K562 (cell line): ENCODE measurements at regions not wholly inside any gene's neighbourhood (a gene's known extent, or its start where the extent isn't known, plus 50 kb on each side); places are given as distances from the start of the nearest gene placed in this dataset.

Experiments used
- ATF7 ChIP-seq: fragments of 450-650 bp; IDR thresholded peaks from 2 replicates; pipeline ENCODE4 v1.7.1; 2014; ENCODE audit warnings: mild to moderate bottlenecking, moderate library complexity
- CBFA2T2 ChIP-seq: fragments of 450-650 bp; conservative IDR thresholded peaks from 2 replicates; pipeline ENCODE4 v1.6.1; 2017; ENCODE audit warnings: mild to moderate bottlenecking
- CCNT2 ChIP-seq: IDR thresholded peaks from 2 replicates; pipeline ENCODE4 v1.6.1; 2011; ENCODE audit warnings: borderline replicate concordance, low read depth, mild to moderate bottlenecking, moderate library complexity, mixed read lengths, low read length; ENCODE audit not compliant: insufficient read length; ENCODE audit errors: extremely low read depth
- FOS ChIP-seq: IDR thresholded peaks from 3 replicates; pipeline ENCODE4 v1.6.1; 2011; ENCODE audit not compliant: insufficient read length; ENCODE audit errors: extremely low read depth
- MCM5 ChIP-seq: fragments of 450-650 bp; IDR thresholded peaks from 2 replicates; pipeline ENCODE4 v1.6.1; 2016; ENCODE audit warnings: low read depth
- OTX1 ChIP-seq: fragments of 450-650 bp; formaldehyde crosslinking; IDR thresholded peaks from 2 replicates; pipeline ENCODE4 v1.4.0; 2022; ENCODE audit warnings: mild to moderate bottlenecking
- RAD21 ChIP-seq, 2 experiments: fragments of 250-450 bp in 1 of 2; fragments of 450-650 bp in 1 of 2; sonication (Bioruptor Pico) in 1 of 2; formaldehyde crosslinking in 1 of 2; IDR thresholded peaks in 1 of 2; conservative IDR thresholded peaks in 1 of 2; 2 replicates each; pipeline versions ENCODE4 v1.4.0 to v1.8.0; 2020 to 2022; ENCODE audit warnings: mild to moderate bottlenecking in 2 of 2, moderate library complexity in 1 of 2
- RCOR1 ChIP-seq, 2 experiments: IDR thresholded peaks; 2 replicates each; pipeline ENCODE4 v1.6.1; 2012; ENCODE audit warnings: low read depth in 2 of 2, low read length in 2 of 2, borderline replicate concordance in 1 of 2, improper control_type of control experiment in 1 of 2
- SMAD3 ChIP-seq: fragments of 450-650 bp; formaldehyde crosslinking; conservative IDR thresholded peaks from 2 replicates; pipeline ENCODE4 v1.4.0; 2020; ENCODE audit warnings: mild to moderate bottlenecking
- ZNF212 ChIP-seq: fragments of 450-650 bp; formaldehyde crosslinking; IDR thresholded peaks from 2 replicates; pipeline ENCODE4 v1.4.0; 2020; ENCODE audit warnings: mild to moderate bottlenecking
- ZNF436 ChIP-seq: fragments of 250-450, 450-650 bp; sonication (Bioruptor Pico); formaldehyde crosslinking; IDR thresholded peaks from 2 replicates; pipeline ENCODE4 v1.7.0; 2020; ENCODE audit warnings: mild to moderate bottlenecking
- ZNF644 ChIP-seq: fragments of 200-800 bp; sonication (Bioruptor generic); IDR thresholded peaks from 2 replicates; pipeline ENCODE4 v1.6.1; 2016; ENCODE audit warnings: low read depth, missing genetic modification characterization, missing compliant biosample characterization
- TF ChIP-seq, protein P1 (sequence below): fragments of 450-650 bp; IDR thresholded peaks from 2 replicates; pipeline ENCODE4 v1.6.1; 2018; ENCODE audit not compliant: partially characterized antibody
- TF ChIP-seq, protein P2 (sequence below), 2 experiments: fragments of 450-650 bp in 1 of 2; IDR thresholded peaks; 2 replicates each; pipeline ENCODE4 v1.6.1; 2011 to 2017; ENCODE audit warnings: low read depth in 2 of 2, antibody characterized with exemption in 1 of 2, borderline replicate concordance in 1 of 2, low read length in 1 of 2, mild to moderate bottlenecking in 1 of 2, mixed read lengths in 1 of 2; ENCODE audit not compliant: control insufficient read depth in 1 of 2
- TF ChIP-seq, protein P3 (sequence below): fragments of 250-450 bp; sonication (Bioruptor Pico); IDR thresholded peaks from 2 replicates; pipeline ENCODE4 v1.4.0; 2020; ENCODE audit warnings: mild to moderate bottlenecking, moderate library complexity
- TF ChIP-seq, protein P4 (sequence below): fragments of 450-650 bp; formaldehyde crosslinking; IDR thresholded peaks from 2 replicates; pipeline ENCODE4 v1.4.0; 2020; ENCODE audit warnings: mild to moderate bottlenecking, mixed read lengths

DNA sequence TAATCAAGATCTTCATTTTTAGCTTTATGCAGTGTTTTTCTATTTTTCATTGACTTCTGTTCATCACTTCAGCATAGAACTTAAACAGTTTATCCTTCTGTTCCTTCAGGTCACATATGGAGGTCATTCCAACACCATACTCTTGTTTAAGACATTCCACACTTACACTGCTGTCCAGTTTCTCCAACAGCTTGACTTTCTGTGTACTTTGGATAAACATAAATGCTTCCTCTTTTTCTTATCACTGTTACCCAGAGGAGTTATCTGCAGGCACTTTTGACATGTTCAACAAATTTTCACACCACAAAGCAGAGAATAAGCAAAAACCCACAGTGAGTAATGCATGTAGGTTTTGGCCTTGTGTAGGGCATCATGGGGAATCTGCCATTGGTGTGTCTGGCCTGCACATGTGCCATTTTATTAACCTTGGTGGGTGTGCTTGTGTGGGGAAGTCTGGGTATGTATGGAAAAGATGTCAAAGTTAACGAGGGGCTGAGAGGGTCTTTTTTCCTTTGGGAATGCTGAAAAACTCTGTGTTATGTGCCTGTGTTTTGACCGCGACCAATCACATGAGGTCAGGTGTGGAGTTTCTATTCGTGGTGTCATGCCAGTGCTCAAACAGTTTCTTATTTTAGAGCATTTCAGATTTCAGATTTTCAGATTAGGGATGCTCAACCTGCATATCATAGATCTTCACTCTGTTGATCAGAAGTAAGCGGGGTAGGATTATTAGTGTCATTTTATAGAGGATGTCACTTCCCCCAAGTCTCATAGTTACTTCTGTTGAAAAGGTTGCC is 53.9 kb upstream of the ACVR1 start (continued):
- peak; percentile 97 for TF ChIP-seq OTX1 (CRISPR knock-in tag)
- TF ChIP-seq, protein P1, sequence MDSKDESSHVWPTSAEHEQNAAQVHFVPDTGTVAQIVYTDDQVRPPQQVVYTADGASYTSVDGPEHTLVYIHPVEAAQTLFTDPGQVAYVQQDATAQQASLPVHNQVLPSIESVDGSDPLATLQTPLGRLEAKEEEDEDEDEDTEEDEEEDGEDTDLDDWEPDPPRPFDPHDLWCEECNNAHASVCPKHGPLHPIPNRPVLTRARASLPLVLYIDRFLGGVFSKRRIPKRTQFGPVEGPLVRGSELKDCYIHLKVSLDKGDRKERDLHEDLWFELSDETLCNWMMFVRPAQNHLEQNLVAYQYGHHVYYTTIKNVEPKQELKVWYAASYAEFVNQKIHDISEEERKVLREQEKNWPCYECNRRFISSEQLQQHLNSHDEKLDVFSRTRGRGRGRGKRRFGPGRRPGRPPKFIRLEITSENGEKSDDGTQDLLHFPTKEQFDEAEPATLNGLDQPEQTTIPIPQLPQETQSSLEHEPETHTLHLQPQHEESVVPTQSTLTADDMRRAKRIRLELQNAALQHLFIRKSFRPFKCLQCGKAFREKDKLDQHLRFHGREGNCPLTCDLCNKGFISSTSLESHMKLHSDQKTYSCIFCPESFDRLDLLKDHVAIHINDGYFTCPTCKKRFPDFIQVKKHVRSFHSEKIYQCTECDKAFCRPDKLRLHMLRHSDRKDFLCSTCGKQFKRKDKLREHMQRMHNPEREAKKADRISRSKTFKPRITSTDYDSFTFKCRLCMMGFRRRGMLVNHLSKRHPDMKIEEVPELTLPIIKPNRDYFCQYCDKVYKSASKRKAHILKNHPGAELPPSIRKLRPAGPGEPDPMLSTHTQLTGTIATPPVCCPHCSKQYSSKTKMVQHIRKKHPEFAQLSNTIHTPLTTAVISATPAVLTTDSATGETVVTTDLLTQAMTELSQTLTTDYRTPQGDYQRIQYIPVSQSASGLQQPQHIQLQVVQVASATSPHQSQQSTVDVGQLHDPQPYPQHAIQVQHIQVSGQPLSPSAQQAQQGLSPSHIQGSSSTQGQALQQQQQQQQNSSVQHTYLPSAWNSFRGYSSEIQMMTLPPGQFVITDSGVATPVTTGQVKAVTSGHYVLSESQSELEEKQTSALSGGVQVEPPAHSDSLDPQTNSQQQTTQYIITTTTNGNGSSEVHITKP = peak; percentile 66
- peak; percentile 44 to 54; a peak in 3 of 4 replicates for TF ChIP-seq RAD21 (CRISPR knock-in tag; conservative IDR thresholded peaks at IDR 0.05 in 1 of 2, IDR thresholded peaks at IDR 0.05 in 1 of 2)
- TF ChIP-seq CBFA2T2 = peak; percentile 100
- peak; percentile 98 for TF ChIP-seq SMAD3 (CRISPR knock-in tag)
- TF ChIP-seq, protein P2, sequence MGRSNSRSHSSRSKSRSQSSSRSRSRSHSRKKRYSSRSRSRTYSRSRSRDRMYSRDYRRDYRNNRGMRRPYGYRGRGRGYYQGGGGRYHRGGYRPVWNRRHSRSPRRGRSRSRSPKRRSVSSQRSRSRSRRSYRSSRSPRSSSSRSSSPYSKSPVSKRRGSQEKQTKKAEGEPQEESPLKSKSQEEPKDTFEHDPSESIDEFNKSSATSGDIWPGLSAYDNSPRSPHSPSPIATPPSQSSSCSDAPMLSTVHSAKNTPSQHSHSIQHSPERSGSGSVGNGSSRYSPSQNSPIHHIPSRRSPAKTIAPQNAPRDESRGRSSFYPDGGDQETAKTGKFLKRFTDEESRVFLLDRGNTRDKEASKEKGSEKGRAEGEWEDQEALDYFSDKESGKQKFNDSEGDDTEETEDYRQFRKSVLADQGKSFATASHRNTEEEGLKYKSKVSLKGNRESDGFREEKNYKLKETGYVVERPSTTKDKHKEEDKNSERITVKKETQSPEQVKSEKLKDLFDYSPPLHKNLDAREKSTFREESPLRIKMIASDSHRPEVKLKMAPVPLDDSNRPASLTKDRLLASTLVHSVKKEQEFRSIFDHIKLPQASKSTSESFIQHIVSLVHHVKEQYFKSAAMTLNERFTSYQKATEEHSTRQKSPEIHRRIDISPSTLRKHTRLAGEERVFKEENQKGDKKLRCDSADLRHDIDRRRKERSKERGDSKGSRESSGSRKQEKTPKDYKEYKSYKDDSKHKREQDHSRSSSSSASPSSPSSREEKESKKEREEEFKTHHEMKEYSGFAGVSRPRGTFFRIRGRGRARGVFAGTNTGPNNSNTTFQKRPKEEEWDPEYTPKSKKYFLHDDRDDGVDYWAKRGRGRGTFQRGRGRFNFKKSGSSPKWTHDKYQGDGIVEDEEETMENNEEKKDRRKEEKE (IDR thresholded peaks at IDR 0.05; ENCODE audit: borderline replicate concordance in 1 of 2, control insufficient read depth in 1 of 2, low read depth in 2 of 2, low read length in 1 of 2) = 0 out of 4 replicates have a peak, but pooled peaks of 1 of the 2 experiments have one; percentile 62
- TF ChIP-seq ATF7 = peak; percentile 94
- TF ChIP-seq ZNF644 = peak; percentile 99
- TF ChIP-seq FOS = peak; percentile 51
- peak; percentile 98 to 99 for TF ChIP-seq RCOR1 (IDR thresholded peaks at IDR 0.05; ENCODE audit: borderline replicate concordance in 1 of 2, low read depth in 2 of 2, low read length in 2 of 2)
- TF ChIP-seq, protein P3, sequence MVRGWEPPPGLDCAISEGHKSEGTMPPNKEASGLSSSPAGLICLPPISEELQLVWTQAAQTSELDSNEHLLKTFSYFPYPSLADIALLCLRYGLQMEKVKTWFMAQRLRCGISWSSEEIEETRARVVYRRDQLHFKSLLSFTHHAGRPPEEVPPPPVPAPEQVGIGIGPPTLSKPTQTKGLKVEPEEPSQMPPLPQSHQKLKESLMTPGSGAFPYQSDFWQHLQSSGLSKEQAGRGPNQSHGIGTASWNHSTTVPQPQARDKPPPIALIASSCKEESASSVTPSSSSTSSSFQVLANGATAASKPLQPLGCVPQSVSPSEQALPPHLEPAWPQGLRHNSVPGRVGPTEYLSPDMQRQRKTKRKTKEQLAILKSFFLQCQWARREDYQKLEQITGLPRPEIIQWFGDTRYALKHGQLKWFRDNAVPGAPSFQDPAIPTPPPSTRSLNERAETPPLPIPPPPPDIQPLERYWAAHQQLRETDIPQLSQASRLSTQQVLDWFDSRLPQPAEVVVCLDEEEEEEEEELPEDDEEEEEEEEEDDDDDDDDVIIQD (CRISPR knock-in tag) = peak; percentile 26; the same call in 1 of the 2 replicates
- peak; percentile 63; the same call in 1 of the 2 replicates for TF ChIP-seq ZNF212 (CRISPR knock-in tag)
- TF ChIP-seq MCM5 = no peak
- TF ChIP-seq, protein P4, sequence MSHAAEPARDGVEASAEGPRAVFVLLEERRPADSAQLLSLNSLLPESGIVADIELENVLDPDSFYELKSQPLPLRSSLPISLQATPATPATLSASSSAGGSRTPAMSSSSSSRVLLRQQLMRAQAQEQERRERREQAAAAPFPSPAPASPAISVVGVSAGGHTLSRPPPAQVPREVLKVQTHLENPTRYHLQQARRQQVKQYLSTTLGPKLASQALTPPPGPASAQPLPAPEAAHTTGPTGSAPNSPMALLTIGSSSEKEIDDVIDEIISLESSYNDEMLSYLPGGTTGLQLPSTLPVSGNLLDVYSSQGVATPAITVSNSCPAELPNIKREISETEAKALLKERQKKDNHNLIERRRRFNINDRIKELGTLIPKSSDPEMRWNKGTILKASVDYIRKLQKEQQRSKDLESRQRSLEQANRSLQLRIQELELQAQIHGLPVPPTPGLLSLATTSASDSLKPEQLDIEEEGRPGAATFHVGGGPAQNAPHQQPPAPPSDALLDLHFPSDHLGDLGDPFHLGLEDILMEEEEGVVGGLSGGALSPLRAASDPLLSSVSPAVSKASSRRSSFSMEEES = no peak; the same call in 1 of the 2 replicates
- TF ChIP-seq ZNF436 (CRISPR knock-in tag) = no peak
- TF ChIP-seq CCNT2 = peak; percentile 99
